ENCODE measurements at regions not wholly inside any gene's neighbourhood (a gene's known extent, or its start where the extent isn't known, plus 50 kb on each side); places are given as distances from the start of the nearest gene placed in this dataset.

DNA sequence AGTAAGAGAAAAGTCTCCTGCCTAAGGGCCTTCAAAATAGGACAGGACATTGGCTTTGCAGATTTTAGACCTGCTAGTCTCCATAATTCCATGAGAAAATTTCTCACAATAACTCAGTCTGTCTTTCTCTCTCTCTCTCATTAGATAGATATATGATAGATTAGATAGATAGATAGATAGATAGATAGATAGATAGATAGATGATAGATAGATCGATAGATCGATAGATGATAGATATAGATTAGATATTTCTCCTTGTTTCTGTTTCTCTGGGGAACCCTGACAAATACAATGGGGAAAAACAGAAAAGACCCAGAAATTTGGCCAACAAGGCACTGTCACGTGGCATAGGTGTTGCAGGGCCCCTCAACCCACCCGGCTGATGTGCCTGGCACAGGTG lies 84.4 kb upstream of the ALDH1B1 start:
- no peak for TF ChIP-seq EZH2 (IDR thresholded peaks at IDR 0.05; ENCODE audit: insufficient read depth, poor library complexity, severe bottlenecking)
- TF ChIP-seq EZH2phosphoT487 (IDR thresholded peaks at IDR 0.05; ENCODE audit: insufficient read depth, low read depth), result no peak
